NCI-H2171 (cell line): ENCODE measurements at regions not wholly inside any gene's neighbourhood (a gene's known extent, or its start where the extent isn't known, plus 50 kb on each side); places are given as distances from the start of the nearest gene placed in this dataset.

Experiments used
- DNase-seq: peaks from one replicate; lab custom pipeline; 2025; lab: John Stamatoyannopoulos, UW

DNA sequence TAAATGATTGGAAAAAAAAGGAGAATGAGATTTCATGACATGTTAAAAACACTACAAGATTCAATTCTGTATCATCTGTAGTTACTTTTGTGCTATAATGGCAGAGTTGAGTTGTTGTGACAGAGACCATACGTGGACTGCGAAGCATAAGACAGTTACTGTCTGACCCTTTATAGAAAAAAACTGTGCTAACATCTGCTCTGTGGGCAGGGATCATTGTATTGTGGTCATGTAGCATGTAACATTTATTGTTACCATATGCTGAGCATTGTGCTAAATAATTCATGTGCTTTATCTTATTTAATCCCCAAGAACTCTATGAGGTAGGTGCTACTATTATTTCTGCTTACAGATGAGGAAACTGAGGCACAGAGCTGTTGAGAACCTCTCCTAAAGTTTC is 147.3 kb upstream of the HMHB1 start:
- DNase-seq, result no peak

DNA sequence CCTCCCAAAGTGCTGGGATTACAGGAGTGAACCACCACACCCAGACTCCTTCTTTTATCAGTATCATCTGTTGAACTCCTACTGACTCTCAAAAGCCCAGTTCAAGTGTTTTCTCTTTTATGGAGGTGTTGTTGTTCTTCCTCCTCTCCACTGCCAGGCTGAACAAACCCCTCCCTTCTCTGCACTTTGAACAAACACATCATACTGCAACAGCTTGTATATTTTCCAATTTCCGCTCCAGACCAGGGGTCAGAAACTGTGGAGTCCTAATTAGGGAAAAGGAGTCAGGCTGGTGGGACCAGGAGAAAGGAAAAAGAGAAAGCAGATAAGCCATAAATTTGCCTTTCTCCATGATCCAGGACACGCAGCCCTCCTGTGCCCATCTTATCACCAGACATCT is 148.1 kb upstream of the HMHB1 start:
- no peak for DNase-seq

GRCh38 chr5:143662020-143662419 is 149.9 kb upstream of the HMHB1 start:
- DNase-seq, result no peak

DNA sequence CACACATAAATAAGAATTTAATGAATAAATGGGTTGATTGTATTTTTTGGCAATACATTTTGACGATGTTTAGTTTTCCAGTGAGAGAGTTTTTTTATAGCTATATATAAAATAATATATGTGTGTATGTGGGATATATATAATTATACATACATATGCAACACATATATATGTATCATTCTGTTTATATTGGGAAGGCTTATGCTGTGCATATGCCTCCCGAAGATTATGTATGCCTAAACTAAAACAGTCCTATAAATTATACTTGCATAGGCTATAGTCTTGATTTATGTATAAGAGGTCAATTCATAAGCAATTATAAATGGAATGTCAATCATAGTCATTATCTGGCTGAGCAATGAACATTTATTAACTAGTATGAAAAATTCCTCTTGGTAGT is 151.3 kb upstream of the HMHB1 start:
- no peak for DNase-seq

DNA sequence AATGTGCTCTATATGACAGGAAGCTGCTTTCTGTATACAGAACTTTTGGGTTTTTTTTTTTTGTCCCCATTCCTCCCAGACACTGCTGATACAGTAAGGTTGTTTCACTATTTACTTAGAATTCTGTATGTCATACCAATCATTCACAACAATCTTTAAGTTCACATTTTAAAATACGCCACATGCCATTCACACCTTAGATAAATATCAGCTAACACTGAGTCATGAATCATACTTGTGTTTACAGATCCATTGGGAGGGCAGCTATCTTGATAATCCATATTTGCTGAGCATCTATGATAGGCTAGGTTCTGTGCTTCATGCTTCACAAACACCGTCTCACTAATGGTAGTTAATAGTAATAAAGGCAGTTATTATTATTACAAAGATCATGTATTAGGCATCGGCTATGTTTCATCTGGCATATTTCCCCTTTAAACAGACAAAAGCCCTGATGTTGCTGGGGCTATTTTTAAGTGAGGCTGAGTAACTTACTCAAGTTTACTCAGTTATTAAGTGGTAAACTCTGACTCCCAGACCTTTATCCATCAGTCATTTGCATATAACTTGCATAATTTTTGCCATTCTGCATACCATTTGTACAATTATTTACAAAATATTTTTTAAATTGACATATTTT is 152.2 kb upstream of the HMHB1 start:
- no peak for DNase-seq

GRCh38 chr5:143658956-143659355 is 153.0 kb upstream of the HMHB1 start:
- DNase-seq, result no peak

DNA sequence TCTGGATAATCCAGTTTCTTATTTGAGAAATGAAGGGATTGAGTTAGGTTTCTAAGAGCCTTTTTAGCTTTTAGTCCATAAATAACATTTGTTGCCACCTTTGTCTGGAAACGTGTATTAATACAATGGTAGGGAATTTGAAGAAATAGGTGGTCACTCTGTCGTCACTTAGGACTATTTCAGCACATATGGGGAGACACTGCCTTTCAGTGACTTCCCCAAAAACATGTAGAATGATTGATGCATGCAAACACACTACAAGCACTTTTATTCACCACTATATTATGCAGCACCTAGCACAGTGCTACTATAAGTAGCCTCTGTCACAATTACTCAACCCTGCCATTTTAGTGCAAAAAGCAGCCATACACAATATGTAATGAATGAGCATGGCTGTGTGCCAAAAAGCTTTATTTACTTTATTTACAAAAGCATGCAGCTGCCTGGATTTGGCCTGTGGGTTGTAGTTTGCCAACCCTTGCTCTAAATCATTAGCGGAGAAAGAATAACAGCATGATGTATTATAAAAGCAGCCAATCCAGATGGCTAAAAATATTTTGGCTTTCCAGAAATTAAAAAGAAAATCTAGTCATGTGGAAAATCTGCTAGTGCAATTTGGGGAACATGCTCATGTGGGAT is 154.2 kb upstream of the HMHB1 start:
- peak; percentile 43 for DNase-seq

DNA sequence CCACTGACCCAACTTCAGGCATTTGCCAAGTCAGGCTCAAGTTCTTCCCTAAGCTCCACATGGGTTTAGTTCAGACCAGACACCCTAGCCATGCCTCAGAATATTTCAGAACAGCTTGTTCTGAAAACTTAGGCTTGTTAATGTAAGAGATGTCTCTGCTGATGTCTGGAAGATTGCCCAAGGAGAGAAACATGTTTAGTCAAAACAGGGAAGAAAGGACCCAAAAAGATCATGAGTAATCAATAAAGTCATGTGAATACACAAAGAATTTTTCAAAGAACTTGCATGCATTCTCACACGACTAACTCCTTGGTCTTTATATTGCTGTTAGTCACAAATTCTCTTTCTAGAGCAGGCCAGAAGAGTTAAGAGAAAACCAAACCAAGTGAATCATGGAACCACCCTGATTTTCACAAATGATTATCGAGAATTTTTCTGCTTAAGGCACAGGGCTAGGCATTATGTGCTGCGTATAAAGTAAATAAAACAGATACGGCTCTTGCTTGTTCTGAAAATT is 158.1 kb upstream of the HMHB1 start:
- no peak for DNase-seq

GRCh38 chr5:143653256-143653655 is 158.7 kb upstream of the HMHB1 start:
- no peak for DNase-seq

DNA sequence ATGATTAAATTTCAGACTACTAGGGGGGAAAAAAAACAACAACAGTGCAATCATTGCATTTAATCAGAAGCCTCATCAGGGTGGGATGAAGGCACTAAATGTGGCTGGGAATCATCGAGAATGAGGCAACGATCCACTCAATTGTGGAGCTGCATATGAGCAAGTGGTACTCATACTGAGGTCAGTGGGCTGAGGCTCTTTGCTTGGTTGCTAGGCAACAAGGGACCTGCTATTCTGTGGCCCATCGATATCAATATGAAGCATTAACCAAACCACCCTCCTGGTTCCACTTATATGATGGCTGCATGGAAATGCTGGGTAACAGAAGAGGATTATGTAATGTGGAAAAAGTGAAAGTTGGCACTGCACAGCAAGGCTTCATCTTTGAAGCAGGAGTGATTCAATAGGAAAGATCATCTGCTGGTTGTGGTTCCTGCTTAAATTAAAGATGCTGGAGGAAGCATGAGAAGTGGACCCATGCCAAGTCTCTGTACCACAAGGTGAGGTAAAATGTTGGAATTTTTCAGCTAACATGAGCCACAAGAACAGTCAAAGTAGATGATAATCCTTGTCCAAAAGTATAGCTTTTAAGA is 159.8 kb upstream of the HMHB1 start:
- DNase-seq, result no peak

DNA sequence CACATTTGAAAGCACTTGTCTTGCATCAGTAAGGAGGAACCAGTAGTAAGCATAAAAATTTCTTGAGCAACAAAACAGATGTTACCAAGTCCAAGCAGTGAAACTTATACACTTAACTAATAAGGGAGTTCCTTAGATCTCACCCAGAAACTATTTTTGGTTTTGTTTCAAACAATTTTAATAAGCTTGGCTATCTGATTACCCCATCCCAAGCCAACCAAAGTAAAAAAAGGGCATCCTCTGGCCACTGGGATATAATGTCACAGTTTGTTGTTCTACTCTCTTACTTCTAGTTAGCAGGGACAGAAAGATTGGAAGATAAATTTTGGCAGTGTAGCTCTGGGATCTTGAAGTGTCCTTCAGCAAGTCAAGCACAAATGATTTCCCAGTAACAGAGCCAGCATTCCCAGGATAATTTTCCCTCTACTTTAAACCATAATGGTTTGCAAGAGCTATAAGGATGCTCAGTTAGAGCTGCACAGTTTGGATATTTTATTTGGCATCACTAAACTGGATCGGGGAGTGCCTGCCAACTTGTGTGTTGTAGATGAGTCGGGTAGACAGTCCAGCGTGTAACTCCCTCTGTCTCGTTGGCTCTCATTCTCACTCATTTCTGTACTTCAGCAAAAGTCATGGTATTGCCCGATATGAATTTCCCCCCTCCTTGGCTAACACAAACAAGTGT is 161.9 kb upstream of the HMHB1 start:
- no peak for DNase-seq

DNA sequence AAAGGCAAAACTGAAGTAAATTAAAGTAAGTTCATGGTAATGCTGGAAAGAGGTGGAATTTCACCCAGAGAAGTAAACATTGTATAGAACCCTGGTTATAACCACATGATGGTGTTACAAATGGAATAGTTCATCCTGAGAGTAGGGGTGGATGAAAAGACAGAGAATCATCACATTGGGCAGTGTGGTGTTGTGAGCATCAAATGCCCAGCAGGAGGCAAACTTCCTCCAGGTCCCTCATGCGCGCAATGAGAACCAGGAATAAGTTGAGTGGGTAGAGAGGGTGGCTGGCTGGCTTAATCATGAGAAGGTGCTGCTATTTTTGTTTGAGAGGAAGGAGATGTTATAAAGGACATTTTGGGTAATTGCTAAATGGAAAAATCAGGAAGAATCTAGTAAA is 163.3 kb upstream of the HMHB1 start:
- no peak for DNase-seq

- DNase-seq, result no peak
Measured at GRCh38 chr5:143646961-143647360, 165.0 kb upstream of the HMHB1 start.

DNA sequence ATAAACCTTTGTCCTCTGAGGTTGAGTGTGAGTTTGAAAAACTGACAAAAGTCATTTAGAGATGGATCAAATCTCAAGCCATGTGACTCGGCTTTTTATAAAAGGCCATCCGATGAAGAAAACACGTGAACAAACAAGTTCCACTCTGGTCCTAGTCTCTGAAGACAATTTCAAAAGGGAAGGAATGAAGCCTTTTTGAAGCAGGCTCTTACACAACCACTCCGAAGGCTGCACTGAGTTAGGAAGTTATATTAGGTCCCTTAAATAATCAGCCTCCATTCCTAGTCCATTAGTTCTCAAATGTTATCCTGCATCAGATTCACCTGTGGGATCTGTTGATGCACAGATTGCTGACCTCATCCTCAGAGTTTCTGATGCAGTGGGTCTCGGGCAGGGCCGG is 166.6 kb upstream of the HMHB1 start:
- DNase-seq, result no peak

- no peak for DNase-seq
Measured at GRCh38 chr5:143644727-143645126, 167.2 kb upstream of the HMHB1 start.

DNA sequence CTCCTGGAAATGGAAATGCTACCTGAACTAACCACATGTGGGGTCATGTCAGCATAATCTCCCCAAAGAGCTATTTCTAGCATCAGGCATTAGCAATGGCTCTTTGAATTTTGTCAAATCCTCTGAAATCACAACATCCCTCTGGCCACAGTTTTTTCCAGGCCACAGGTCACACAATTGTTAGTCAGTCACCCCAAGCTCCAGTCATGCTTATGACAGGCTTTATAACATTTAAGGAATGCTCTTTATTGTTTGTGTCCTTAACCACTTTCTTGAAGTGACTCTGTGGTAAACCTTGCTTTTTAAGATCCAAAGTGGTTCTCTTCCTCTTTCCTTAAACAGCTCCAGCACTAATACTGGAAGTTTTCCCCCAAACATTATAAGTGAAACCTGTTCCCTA is 169.2 kb upstream of the HMHB1 start:
- no peak for DNase-seq

- DNase-seq, result no peak
Measured at GRCh38 chr5:143641549-143642355, 170.2 kb upstream of the HMHB1 start.

DNA sequence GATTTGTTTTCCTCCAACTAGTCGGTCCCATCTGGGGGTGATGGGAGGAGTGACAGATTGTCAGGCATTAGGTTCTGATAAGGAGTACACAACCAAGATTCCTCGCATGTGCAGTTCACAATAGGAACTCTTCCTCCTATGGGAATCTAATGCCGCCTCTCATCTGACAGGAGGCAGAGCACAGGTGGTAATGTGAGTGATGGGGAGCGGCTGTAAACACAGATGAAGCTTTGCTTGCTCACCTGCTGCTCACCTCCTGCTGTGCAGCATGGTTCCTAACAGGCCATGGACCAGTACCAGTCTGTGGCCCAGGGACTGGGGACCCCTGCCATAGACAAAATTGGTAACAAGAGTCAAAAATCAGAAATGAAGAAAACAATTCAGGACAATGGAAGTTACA is 173.3 kb upstream of the HMHB1 start:
- DNase-seq, result no peak

GRCh38 chr5:143636931-143637528 is 174.9 kb upstream of the HMHB1 start:
- no peak for DNase-seq

GRCh38 chr5:143635888-143636287 is 176.1 kb upstream of the HMHB1 start:
- no peak for DNase-seq

DNA sequence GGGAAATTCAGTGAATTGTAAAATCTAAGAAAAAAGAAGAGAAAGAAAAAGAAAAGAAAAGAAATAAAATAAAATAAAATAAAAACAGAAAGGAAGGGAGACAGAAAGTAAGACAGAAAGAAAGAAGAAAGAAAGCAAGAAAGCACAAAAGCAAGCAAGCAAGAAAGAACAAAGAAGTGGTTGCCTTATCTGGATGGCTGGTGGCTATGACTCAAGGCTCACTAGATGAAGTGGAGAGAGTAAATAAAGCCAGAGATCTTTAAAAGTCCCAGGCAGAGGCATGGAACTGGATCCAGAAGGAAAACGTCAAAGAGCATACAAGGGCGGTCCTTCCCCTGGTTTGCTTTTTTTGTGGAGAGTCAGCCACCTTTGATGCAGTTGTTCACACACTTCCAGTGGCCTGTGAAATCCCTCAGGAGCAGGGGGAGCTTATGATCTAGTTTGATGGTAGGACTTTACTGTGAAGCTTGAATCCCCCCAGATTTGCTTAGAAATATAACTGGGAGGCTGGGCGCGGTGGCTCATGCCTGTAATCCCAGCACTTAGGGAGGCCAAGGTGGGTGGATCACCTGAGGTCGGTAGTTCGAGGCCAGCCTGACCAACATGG is 176.7 kb upstream of the HMHB1 start:
- DNase-seq, result no peak
